ENCODE measurements at regions not wholly inside any gene's neighbourhood (a gene's known extent, or its start where the extent isn't known, plus 50 kb on each side); places are given as distances from the start of the nearest gene placed in this dataset.
A peak's percentile ranks its signal among the peaks of the same experiment; 100 is the strongest.

DNA sequence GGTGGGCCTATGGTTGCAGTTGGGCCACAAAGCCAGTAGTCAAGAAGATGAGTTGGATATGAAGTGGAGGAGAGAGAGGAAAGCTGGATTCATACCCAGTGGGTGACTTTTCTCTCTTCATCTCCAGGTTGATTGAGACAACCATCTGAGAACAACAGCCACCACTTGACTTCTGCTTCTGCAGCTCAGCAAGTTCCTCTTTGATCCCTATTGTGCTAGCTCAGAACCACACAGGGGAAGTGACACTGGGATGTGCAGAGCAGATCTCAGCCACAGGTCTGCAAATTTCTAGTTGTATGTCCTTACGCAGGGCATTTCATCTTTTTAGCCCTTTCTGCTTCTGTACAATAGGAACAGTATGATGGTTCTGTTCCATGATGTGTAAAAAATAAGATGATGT, 459.2 kb upstream of the ARRDC4 start:
- H3K4me3 Mint-ChIP-seq (ENCODE audit: unreplicated experiment) = no peak overlapping the region
- no peak for DNase-seq
- no peak overlapping the region for H3K27ac Mint-ChIP-seq (ENCODE audit: unreplicated experiment)
- TF ChIP-seq CTCF (IDR thresholded peaks at IDR 0.05; ENCODE audit: partially characterized antibody, unreplicated experiment) = no peak
- no peaks in the 10 kb centered on the region for H3K27me3 Mint-ChIP-seq (ENCODE audit: unreplicated experiment)
- no peaks in the 10 kb centered on the region for H3K9me3 Mint-ChIP-seq (ENCODE audit: unreplicated experiment)
- H3K36me3 Mint-ChIP-seq (ENCODE audit: unreplicated experiment) = no peaks in the 10 kb centered on the region
- no peaks in the 10 kb centered on the region for H3K4me1 Mint-ChIP-seq (ENCODE audit: low read depth, unreplicated experiment)

- no peak for DNase-seq
- TF ChIP-seq CTCF (IDR thresholded peaks at IDR 0.05; ENCODE audit: partially characterized antibody, unreplicated experiment) = no peak
- Mint-ChIP-seq H3K9me3 (ENCODE audit: unreplicated experiment) (no peaks in the 10 kb centered on the region), H3K4me1 (ENCODE audit: low read depth, unreplicated experiment) (no peaks in the 10 kb centered on the region), H3K36me3 (ENCODE audit: unreplicated experiment) (no peaks in the 10 kb centered on the region), H3K27ac (ENCODE audit: unreplicated experiment) (no peak overlapping the region), H3K4me3 (ENCODE audit: unreplicated experiment) (no peak overlapping the region), H3K27me3 (ENCODE audit: unreplicated experiment) (no peaks in the 10 kb centered on the region)
Measured at GRCh38 chr15:97502038-97502437, 458.5 kb upstream of the ARRDC4 start.

- Mint-ChIP-seq H3K27ac (ENCODE audit: unreplicated experiment) (no peak overlapping the region), H3K9me3 (ENCODE audit: unreplicated experiment) (no peaks in the 10 kb centered on the region), H3K4me1 (ENCODE audit: low read depth, unreplicated experiment) (no peaks in the 10 kb centered on the region), H3K27me3 (ENCODE audit: unreplicated experiment) (no peaks in the 10 kb centered on the region), H3K36me3 (ENCODE audit: unreplicated experiment) (no peaks in the 10 kb centered on the region), H3K4me3 (ENCODE audit: unreplicated experiment) (no peak overlapping the region)
- TF ChIP-seq CTCF (IDR thresholded peaks at IDR 0.05; ENCODE audit: partially characterized antibody, unreplicated experiment) = no peak
- DNase-seq = no peak
Measured at GRCh38 chr15:97504031-97504792, 456.3 kb upstream of the ARRDC4 start.

DNA sequence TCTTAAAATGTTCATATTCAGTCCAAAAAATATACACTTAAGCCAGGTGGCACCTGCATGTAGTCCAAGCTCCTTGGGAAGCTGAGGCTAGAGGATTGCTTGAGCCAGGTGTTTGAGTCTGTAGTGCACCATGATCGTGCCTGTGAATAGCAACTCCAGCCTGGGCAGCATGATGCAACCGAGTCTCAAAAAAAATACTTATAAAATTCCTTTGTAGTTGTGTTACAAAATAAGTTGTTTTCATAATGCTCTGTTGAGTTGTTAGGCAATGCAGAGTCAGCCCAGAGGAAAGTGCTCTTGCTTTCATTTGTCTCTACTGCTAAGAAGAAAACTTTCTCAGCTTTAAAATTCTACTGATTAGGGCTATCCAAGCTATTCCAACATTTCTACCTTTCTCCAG, 442.8 kb upstream of the ARRDC4 start:
- Mint-ChIP-seq H3K4me3 (ENCODE audit: unreplicated experiment) (no peak overlapping the region), H3K36me3 (ENCODE audit: unreplicated experiment) (no peaks in the 10 kb centered on the region), H3K4me1 (ENCODE audit: low read depth, unreplicated experiment) (peaks cover 32% of the 10 kb centered on the region), H3K9me3 (ENCODE audit: unreplicated experiment) (no peaks in the 10 kb centered on the region), H3K27me3 (ENCODE audit: unreplicated experiment) (no peaks in the 10 kb centered on the region), H3K27ac (ENCODE audit: unreplicated experiment) (no peak overlapping the region)
- DNase-seq = no peak
- TF ChIP-seq CTCF (IDR thresholded peaks at IDR 0.05; ENCODE audit: partially characterized antibody, unreplicated experiment) = no peak

DNA sequence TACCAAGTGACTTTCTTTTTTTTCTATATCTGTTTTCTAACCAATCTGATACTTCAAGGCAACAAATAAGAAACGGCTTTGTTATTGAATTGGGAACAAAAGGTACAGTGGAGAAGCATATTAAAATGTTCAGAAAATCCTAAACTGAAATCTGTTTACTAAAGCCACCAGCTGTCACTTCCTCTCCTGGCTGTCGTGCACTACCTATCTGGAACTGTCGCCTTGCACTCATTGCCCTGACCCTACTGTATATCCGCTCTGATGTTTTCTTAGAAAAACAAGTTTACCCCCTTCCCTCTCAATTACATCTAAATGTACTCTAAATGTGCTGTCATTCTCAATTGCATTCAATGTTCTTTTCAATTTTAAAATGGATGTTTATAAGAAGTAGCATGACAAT, 439.8 kb upstream of the ARRDC4 start:
- peak overlapping the region; percentile 17 for H3K4me3 Mint-ChIP-seq (ENCODE audit: unreplicated experiment)
- H3K27me3 Mint-ChIP-seq (ENCODE audit: unreplicated experiment) = no peaks in the 10 kb centered on the region
- H3K4me1 Mint-ChIP-seq (ENCODE audit: low read depth, unreplicated experiment) = peaks cover 33% of the 10 kb centered on the region
- TF ChIP-seq CTCF (IDR thresholded peaks at IDR 0.05; ENCODE audit: partially characterized antibody, unreplicated experiment) = no peak
- H3K27ac Mint-ChIP-seq (ENCODE audit: unreplicated experiment) = peak overlapping the region; percentile 74
- DNase-seq = no peak
- no peaks in the 10 kb centered on the region for H3K9me3 Mint-ChIP-seq (ENCODE audit: unreplicated experiment)
- H3K36me3 Mint-ChIP-seq (ENCODE audit: unreplicated experiment) = no peaks in the 10 kb centered on the region

Measured in glutamatergic neuron (in vitro differentiated cells).